RWPE2 (cell line): ENCODE measurements at regions not wholly inside any gene's neighbourhood (a gene's known extent, or its start where the extent isn't known, plus 50 kb on each side); places are given as distances from the start of the nearest gene placed in this dataset.

Experiments used
- ATAC-seq: fragments of 200-7000 bp; cut with Tn5 transposase; 3 replicates; pipeline ENCODE4 v1.9.1; 2021; ENCODE audit warnings: low read depth
- DNase-seq: peaks from one replicate; pipeline ENCODE4 v3.0.0-alpha.2; 2020; ENCODE audit warnings: low spot score
- H3K27ac ChIP-seq: fragments of 450-650 bp; 2 replicates; pipeline ENCODE4 v1.5.1; 2017; ENCODE audit warnings: mild to moderate bottlenecking; ENCODE audit not compliant: poor library complexity, severe bottlenecking
- H3K27me3 ChIP-seq: fragments of 250-450 bp; sonication (Bioruptor Pico); 2 replicates; pipeline ENCODE4 v1.5.1; 2021; ENCODE audit warnings: mild to moderate bottlenecking, moderate library complexity; ENCODE audit not compliant: insufficient read depth, poor library complexity, severe bottlenecking
- H3K36me3 ChIP-seq: fragments of 250-450 bp; sonication (Bioruptor Pico); 2 replicates; pipeline ENCODE4 v1.5.1; 2020; ENCODE audit warnings: low read depth, mild to moderate bottlenecking, moderate library complexity
- H3K4me1 ChIP-seq: fragments of 250-450 bp; sonication (Bioruptor Pico); 2 replicates; pipeline ENCODE4 v1.5.1; 2021; ENCODE audit warnings: mild to moderate bottlenecking, moderate library complexity; ENCODE audit not compliant: insufficient read depth, poor library complexity, severe bottlenecking
- H3K4me3 ChIP-seq: fragments of 250-450 bp; sonication (Bioruptor Pico); 2 replicates; pipeline ENCODE4 v1.5.1; 2021; ENCODE audit warnings: mild to moderate bottlenecking, moderate library complexity; ENCODE audit not compliant: severe bottlenecking
- H3K9me3 ChIP-seq: fragments of 250-450 bp; sonication (Bioruptor Pico); 2 replicates; pipeline ENCODE4 v1.5.1; 2021; ENCODE audit warnings: mild to moderate bottlenecking, moderate library complexity; ENCODE audit not compliant: severe bottlenecking
- TF ChIP-seq, protein P1 (sequence below): fragments of 450-650 bp; IDR thresholded peaks from one replicate; pipeline ENCODE4 v1.5.1; 2017; ENCODE audit warnings: mild to moderate bottlenecking, moderate library complexity; ENCODE audit not compliant: poor library complexity, severe bottlenecking

DNA sequence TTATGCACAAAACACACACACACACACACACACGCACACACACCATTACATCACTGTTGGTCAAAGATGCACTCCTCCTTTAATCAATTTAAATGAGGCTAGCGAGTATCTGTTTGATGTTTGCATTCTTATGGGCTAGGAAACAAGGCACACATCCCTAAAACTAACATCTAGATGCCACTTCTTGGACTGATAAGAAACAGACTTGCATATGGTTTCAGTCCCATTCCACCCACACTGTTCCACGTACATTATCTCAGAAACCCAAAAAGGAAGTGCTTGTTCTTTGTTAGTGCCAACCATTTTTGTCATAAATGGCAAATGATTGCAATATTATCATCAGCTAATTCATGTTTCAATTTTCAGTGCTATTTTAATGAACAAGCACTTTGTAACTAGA lies 69.5 kb downstream of the CCR1 start:
- no peaks in the 10 kb centered on the region for H3K9me3 ChIP-seq
- H3K27me3 ChIP-seq, result no peaks in the 10 kb centered on the region
- no peak for DNase-seq
- H3K4me3 ChIP-seq, result no peak overlapping the region
- no peaks in the 10 kb centered on the region for H3K36me3 ChIP-seq
- TF ChIP-seq, protein P1, sequence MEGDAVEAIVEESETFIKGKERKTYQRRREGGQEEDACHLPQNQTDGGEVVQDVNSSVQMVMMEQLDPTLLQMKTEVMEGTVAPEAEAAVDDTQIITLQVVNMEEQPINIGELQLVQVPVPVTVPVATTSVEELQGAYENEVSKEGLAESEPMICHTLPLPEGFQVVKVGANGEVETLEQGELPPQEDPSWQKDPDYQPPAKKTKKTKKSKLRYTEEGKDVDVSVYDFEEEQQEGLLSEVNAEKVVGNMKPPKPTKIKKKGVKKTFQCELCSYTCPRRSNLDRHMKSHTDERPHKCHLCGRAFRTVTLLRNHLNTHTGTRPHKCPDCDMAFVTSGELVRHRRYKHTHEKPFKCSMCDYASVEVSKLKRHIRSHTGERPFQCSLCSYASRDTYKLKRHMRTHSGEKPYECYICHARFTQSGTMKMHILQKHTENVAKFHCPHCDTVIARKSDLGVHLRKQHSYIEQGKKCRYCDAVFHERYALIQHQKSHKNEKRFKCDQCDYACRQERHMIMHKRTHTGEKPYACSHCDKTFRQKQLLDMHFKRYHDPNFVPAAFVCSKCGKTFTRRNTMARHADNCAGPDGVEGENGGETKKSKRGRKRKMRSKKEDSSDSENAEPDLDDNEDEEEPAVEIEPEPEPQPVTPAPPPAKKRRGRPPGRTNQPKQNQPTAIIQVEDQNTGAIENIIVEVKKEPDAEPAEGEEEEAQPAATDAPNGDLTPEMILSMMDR, result no peak
- no peaks in the 10 kb centered on the region for H3K4me1 ChIP-seq
- no peak for ATAC-seq
- H3K27ac ChIP-seq, result no peak overlapping the region

GRCh38 chr3:46135475-46135874 lies 72.6 kb downstream of the CCR1 start:
- ATAC-seq (no peak), DNase-seq (no peak)
- no peaks in the 10 kb centered on the region for H3K4me1 ChIP-seq
- no peaks in the 10 kb centered on the region for H3K9me3 ChIP-seq
- H3K27me3 ChIP-seq, result no peaks in the 10 kb centered on the region
- no peak overlapping the region for H3K27ac ChIP-seq
- TF ChIP-seq, protein P1, result no peak
- no peaks in the 10 kb centered on the region for H3K36me3 ChIP-seq
- H3K4me3 ChIP-seq, result no peak overlapping the region

DNA sequence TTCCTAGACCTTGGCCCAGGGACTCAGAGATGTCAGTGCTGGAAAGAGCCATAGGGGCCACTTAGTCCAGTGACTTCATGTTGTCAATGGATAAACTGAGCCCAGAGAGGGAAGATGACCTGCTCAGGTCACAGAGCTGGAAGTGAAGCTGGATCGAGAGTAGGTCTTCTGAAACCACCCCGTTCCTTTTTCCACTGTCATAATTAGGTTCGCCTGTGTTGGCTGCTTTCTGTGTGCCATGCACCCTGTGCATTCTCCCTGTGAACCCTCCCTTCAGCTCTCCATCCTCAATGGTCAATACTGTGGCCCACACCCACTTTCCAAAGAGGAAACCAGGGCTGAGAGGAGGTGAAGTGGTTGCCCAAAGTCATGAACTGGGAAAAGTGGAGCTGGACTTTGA lies 74.8 kb downstream of the CCR1 start:
- H3K4me3 ChIP-seq, result no peak overlapping the region
- ATAC-seq (no peak), DNase-seq (no peak)
- no peaks in the 10 kb centered on the region for H3K36me3 ChIP-seq
- no peaks in the 10 kb centered on the region for H3K9me3 ChIP-seq
- no peaks in the 10 kb centered on the region for H3K27me3 ChIP-seq
- TF ChIP-seq, protein P1, result no peak
- no peak overlapping the region for H3K27ac ChIP-seq
- no peaks in the 10 kb centered on the region for H3K4me1 ChIP-seq

GRCh38 chr3:46132565-46132964 lies 75.5 kb downstream of the CCR1 start:
- Histone ChIP-seq H3K27ac (no peak overlapping the region), H3K9me3 (no peaks in the 10 kb centered on the region), H3K27me3 (no peaks in the 10 kb centered on the region), H3K4me1 (peaks cover 7% of the 10 kb centered on the region), H3K4me3 (no peak overlapping the region), H3K36me3 (no peaks in the 10 kb centered on the region)
- ATAC-seq (no peak), DNase-seq (no peak)
- TF ChIP-seq, protein P1, result no peak

DNA sequence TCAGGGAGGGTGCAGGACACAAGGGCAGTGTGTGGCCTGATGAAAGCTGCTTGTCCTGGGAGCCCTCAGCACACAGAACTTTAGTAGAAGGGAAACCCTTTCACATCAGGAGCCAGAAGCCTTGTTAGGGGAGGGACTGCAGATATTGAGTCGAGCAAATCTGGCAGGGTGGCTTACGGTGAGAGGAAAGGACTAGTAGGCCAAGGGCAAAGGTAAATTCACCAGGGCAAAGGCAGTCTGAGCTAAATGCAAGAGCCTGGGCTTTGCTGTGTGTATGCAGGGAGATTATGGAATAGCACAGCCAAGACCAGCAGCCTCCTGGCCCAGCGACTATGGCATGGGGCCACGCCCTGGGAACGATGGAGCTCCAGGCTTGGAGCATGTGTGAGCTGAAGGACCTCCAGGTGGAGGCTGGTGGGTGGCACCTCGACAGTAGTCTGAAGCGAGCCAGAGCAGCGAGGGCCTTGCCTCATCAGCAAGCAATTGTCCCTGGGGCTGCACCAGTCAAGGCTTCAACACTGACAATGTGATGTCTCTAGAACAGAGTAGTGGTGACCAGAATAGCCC lies 76.1 kb downstream of the CCR1 start:
- DNase-seq (no peak), ATAC-seq (no peak)
- Histone ChIP-seq H3K9me3 (no peaks in the 10 kb centered on the region), H3K27ac (no peak overlapping the region), H3K27me3 (no peaks in the 10 kb centered on the region), H3K36me3 (no peaks in the 10 kb centered on the region), H3K4me1 (peaks cover 12% of the 10 kb centered on the region), H3K4me3 (no peak overlapping the region)
- TF ChIP-seq, protein P1, result no peak
